ENCODE measurements at regions not wholly inside any gene's neighbourhood (a gene's known extent, or its start where the extent isn't known, plus 50 kb on each side); places are given as distances from the start of the nearest gene placed in this dataset.
A peak's percentile ranks its signal among the peaks of the same experiment; 100 is the strongest.

- TF ChIP-seq, protein P1, sequence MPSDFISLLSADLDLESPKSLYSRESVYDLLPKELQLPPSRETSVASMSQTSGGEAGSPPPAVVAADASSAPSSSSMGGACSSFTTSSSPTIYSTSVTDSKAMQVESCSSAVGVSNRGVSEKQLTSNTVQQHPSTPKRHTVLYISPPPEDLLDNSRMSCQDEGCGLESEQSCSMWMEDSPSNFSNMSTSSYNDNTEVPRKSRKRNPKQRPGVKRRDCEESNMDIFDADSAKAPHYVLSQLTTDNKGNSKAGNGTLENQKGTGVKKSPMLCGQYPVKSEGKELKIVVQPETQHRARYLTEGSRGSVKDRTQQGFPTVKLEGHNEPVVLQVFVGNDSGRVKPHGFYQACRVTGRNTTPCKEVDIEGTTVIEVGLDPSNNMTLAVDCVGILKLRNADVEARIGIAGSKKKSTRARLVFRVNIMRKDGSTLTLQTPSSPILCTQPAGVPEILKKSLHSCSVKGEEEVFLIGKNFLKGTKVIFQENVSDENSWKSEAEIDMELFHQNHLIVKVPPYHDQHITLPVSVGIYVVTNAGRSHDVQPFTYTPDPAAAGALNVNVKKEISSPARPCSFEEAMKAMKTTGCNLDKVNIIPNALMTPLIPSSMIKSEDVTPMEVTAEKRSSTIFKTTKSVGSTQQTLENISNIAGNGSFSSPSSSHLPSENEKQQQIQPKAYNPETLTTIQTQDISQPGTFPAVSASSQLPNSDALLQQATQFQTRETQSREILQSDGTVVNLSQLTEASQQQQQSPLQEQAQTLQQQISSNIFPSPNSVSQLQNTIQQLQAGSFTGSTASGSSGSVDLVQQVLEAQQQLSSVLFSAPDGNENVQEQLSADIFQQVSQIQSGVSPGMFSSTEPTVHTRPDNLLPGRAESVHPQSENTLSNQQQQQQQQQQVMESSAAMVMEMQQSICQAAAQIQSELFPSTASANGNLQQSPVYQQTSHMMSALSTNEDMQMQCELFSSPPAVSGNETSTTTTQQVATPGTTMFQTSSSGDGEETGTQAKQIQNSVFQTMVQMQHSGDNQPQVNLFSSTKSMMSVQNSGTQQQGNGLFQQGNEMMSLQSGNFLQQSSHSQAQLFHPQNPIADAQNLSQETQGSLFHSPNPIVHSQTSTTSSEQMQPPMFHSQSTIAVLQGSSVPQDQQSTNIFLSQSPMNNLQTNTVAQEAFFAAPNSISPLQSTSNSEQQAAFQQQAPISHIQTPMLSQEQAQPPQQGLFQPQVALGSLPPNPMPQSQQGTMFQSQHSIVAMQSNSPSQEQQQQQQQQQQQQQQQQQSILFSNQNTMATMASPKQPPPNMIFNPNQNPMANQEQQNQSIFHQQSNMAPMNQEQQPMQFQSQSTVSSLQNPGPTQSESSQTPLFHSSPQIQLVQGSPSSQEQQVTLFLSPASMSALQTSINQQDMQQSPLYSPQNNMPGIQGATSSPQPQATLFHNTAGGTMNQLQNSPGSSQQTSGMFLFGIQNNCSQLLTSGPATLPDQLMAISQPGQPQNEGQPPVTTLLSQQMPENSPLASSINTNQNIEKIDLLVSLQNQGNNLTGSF (CRISPR knock-in tag; IDR thresholded peaks at IDR 0.05), result 0 out of 2 replicates have a peak, but pooled peaks have one; percentile 38
- TF ChIP-seq, protein P2, sequence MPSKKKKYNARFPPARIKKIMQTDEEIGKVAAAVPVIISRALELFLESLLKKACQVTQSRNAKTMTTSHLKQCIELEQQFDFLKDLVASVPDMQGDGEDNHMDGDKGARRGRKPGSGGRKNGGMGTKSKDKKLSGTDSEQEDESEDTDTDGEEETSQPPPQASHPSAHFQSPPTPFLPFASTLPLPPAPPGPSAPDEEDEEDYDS (CRISPR knock-in tag; IDR thresholded peaks at IDR 0.05), result no peak
Measured at GRCh38 chr20:17825960-17826843, 126.4 kb downstream of the BANF2 start (continued).

DNA sequence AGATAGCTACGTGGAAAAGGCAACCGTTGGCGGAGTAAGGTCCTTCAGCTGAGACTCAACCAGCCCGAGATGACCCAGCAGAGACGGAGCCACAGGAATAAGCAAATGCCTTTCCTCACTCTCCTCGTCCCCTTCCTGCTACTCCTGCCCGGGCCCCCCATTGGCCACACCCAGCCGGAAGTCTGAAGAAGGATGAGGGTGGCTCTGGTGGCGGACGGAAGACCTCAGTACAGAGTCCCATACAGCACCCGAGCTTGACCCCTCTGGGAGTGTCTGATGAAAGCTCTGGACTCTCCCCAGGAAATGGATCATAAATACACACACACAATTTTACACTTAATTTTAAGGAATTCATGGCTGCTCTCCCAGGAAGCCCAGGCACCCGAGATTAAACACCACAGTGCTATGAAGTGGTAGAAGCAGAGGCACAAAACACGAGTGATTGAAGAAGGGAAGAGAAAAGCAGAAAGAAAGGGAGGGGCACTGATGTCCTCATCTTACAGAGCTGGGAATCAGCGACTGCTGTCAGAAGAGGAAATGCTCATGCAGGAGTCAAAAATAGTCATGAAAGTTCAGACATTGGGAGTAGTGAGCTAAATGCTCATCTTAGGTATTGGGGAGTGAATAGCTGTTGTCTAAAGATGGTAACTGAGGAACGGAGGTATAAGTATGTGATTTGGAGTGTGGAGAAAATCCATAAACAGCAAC, 125.6 kb downstream of the BANF2 start:
- Histone ChIP-seq H3K4me3 (replicated peaks in 1 of 3; ENCODE audit: insufficient read depth in 1 of 3, low read depth in 2 of 3, low read length in 3 of 3) (peak overlapping the region in 1 of 3 experiments; percentile 12; a peak in 3 of 6 replicates), H3K27me3 (ENCODE audit: control insufficient read depth in 1 of 2, insufficient read depth in 2 of 2, low read length in 2 of 2) (no peaks in the 10 kb centered on the region; a peak in 1 of 5 replicates), H4K20me1 (ENCODE audit: insufficient read depth, low read length) (no peaks in the 10 kb centered on the region), H3K27ac (ENCODE audit: extremely low read length, insufficient read depth, low read length) (no peak overlapping the region), H3K9ac (ENCODE audit: insufficient read depth, low read depth, low read length) (no peak overlapping the region), H3K4me1 (ENCODE audit: insufficient read depth, low read length) (peaks cover 93% of the 10 kb centered on the region), H2AFZ (ENCODE audit: low read length) (no peak overlapping the region), H3K4me2 (ENCODE audit: low read depth, low read length) (peak overlapping the region; percentile 49), H3K9me3 (ENCODE audit: low read length) (no peaks in the 10 kb centered on the region), H3K79me2 (ENCODE audit: insufficient read depth, low read length) (no peaks in the 10 kb centered on the region), H3K36me3 (replicated peaks in 1 of 2; ENCODE audit: control insufficient read depth in 1 of 2, insufficient read depth in 2 of 2, low read length in 2 of 2) (no peaks in the 10 kb centered on the region)
- DNase-seq (ENCODE audit: low spot score), result peak; percentile 47
- ChIA-PET CTCF (ENCODE audit: low intra/inter-chr PET ratio, low total read pairs) (no interaction called here), POLR2A (interaction anchor here (1.0 to 5.7 kb wide), 12 partner anchors 10 to 143 kb away, joined by 3 to 60 read pairs (median 6); partner anchors contain the start of gene RRBP1)
- intact Hi-C loops (cut with micrococcal nuclease; ENCODE audit: unreplicated experiment) (loop anchor here (5.0 kb wide), 1 partner anchor 103 kb away; no protein-coding TSS in a partner anchor), in situ Hi-C loops (cut with HindIII; ENCODE audit: extremely low pct_ligation_motif_present, low pct_unique_long_range_greater_than_20kb) (no loop called here)
- WGBS (ENCODE audit: low lambda C conversion rate), result 36% methylated on average over 15 of the region's 15 CpGs
- BruUV-seq (replicated peaks), result no TSS peak
- ATAC-seq, result peak; percentile 50
- FAIRE-seq, result no peak
- TF ChIP-seq ZNF124 (CRISPR knock-in tag; IDR thresholded peaks at IDR 0.05), result 0 out of 2 replicates have a peak, but pooled peaks have one; percentile 50
- no peak for TF ChIP-seq NPAS2 (CRISPR knock-in tag; IDR thresholded peaks at IDR 0.05; ENCODE audit: borderline replicate concordance)
- TF ChIP-seq, protein P2 (CRISPR knock-in tag; IDR thresholded peaks at IDR 0.05), result no peak
- 0 out of 2 replicates have a peak, but pooled peaks have one; percentile 21 for TF ChIP-seq SALL2 (CRISPR knock-in tag; IDR thresholded peaks at IDR 0.05)
- TF ChIP-seq CERS6 (CRISPR knock-in tag; IDR thresholded peaks at IDR 0.05), result no peak

Data from HepG2 (cell line).